K562 (cell line): ENCODE measurements at regions not wholly inside any gene's neighbourhood (a gene's known extent, or its start where the extent isn't known, plus 50 kb on each side); places are given as distances from the start of the nearest gene placed in this dataset.

Source experiments
- ATAC-seq: fragments of 200-7000 bp; cut with Tn5 transposase; 3 replicates; pipeline ENCODE4 v1.9.1; 2020; ENCODE audit warnings: moderate library complexity
- BruUV-seq: library from RNA; stranded (reverse); fragments of 400-500 nt; replicated peaks from 2 replicates; lab custom pipeline; 2021; lab: Mats Ljungman, UMichigan
- CTCF ChIA-PET: fragments of 300-600 bp; formaldehyde crosslinking; extraction: SDS; loops from one replicate; lab custom pipeline; 2021; ENCODE audit warnings: low intra/inter-chr PET ratio; lab: Yijun Ruan, JAX
- POLR2A ChIA-PET: fragments of 300-600, 350-650 bp; sonication (Branson Sonifier 250); formaldehyde crosslinking; extraction: SDS; loops from one replicate; lab custom pipeline; 2021; ENCODE audit warnings: antibody characterized with exemption, inconsistent platforms; lab: Yijun Ruan, JAX
- DNase-seq, 4 experiments: peaks; one replicate each; pipeline versions ENCODE4 v3.0.0 to v3.0.0-alpha.2; 2011 to 2018; ENCODE audit warnings: low spot score in 3 of 4, mixed read lengths in 3 of 4; ENCODE audit errors: extremely low read depth in 1 of 4
- FAIRE-seq: peaks from 2 replicates; lab custom pipeline; 2011; peaks lifted over from hg19 to GRCh38; lab: Jason Lieb, UNC
- H2AFZ ChIP-seq: 2 replicates; pipeline ENCODE4 v1.6.0; 2011; ENCODE audit warnings: low read depth, low read length, control low read depth, inconsistent platforms
- H3K27ac ChIP-seq: fragments of 200-600 bp; 3 replicates; pipeline ENCODE4 v1.8.0; 2011; ENCODE audit warnings: low read depth, mild to moderate bottlenecking, control low read depth, inconsistent platforms, low read length, moderate library complexity, mixed read lengths; ENCODE audit errors: extremely low read depth
- H3K27me3 ChIP-seq, 2 experiments: fragments of 300-600 bp in 1 of 2; 2 replicates in 1 of 2; 3 replicates in 1 of 2; pipeline versions ENCODE4 v1.6.0 to v1.8.0; 2011; ENCODE audit warnings: inconsistent platforms in 2 of 2, low read length in 2 of 2, mild to moderate bottlenecking in 1 of 2, mixed read lengths in 1 of 2, moderate library complexity in 1 of 2; ENCODE audit not compliant: control insufficient read depth in 2 of 2, insufficient read depth in 2 of 2
- H3K36me3 ChIP-seq: fragments of 300-600 bp; 3 replicates; pipeline ENCODE4 v1.8.0; 2011; ENCODE audit warnings: mild to moderate bottlenecking, low read length, inconsistent platforms; ENCODE audit not compliant: control insufficient read depth, insufficient read depth
- H3K4me1 ChIP-seq, 2 experiments: fragments of 200-600 bp in 1 of 2; replicated peaks in 1 of 2; 2 replicates in 1 of 2; 3 replicates in 1 of 2; pipeline versions ENCODE4 v1.5.1 to v1.8.0; 2011; ENCODE audit warnings: inconsistent platforms in 2 of 2, low read length in 2 of 2, mild to moderate bottlenecking in 1 of 2, mixed read lengths in 1 of 2, moderate library complexity in 1 of 2; ENCODE audit not compliant: control insufficient read depth in 2 of 2, insufficient read depth in 2 of 2
- H3K4me2 ChIP-seq: 2 replicates; pipeline ENCODE4 v1.6.1; 2011; ENCODE audit warnings: low read length, control low read depth, inconsistent platforms, mixed read lengths; ENCODE audit not compliant: insufficient read depth
- H3K4me3 ChIP-seq: fragments of 200-600 bp; sonication (generic), shearing (Covaris generic); 2 replicates; pipeline ENCODE4 v1.5.1; 2016; ENCODE audit warnings: control low read depth, inconsistent platforms
- H3K79me2 ChIP-seq: fragments of 200-600 bp; 3 replicates; pipeline ENCODE4 v1.8.0; 2011; ENCODE audit warnings: low read length, inconsistent platforms; ENCODE audit not compliant: control insufficient read depth, insufficient read depth
- H3K9ac ChIP-seq, 2 experiments: 2 replicates each; pipeline versions ENCODE4 v1.6.0 to v1.6.1; 2011; ENCODE audit warnings: low read depth in 2 of 2, low read length in 2 of 2, control low read depth in 1 of 2, inconsistent platforms in 1 of 2, mild to moderate bottlenecking in 1 of 2, mixed read lengths in 1 of 2; ENCODE audit not compliant: insufficient read depth in 1 of 2
- H3K9me1 ChIP-seq: one replicate; pipeline ENCODE4 v1.6.0; 2011; ENCODE audit warnings: inconsistent platforms, mild to moderate bottlenecking, low read length, moderate library complexity; ENCODE audit not compliant: control insufficient read depth, insufficient read depth
- H3K9me3 ChIP-seq: replicated peaks from 2 replicates; pipeline ENCODE4 v1.5.1; 2011; ENCODE audit warnings: low read depth, low read length, inconsistent platforms; ENCODE audit not compliant: control insufficient read depth, insufficient read depth
- H4K20me1 ChIP-seq: replicated peaks from 2 replicates; pipeline ENCODE4 v1.6.1; 2011; ENCODE audit warnings: low read length, inconsistent platforms, mixed read lengths; ENCODE audit not compliant: control insufficient read depth, insufficient read depth
- CBX3 ChIP-seq, 2 experiments: IDR thresholded peaks; 1 replicate in 1 of 2; 2 replicates in 1 of 2; pipeline ENCODE4 v1.6.1; 2012; ENCODE audit warnings: inconsistent platforms in 2 of 2, low read length in 2 of 2, borderline replicate concordance in 1 of 2, control low read depth in 1 of 2
- IRF1 ChIP-seq: sonication (generic); formaldehyde crosslinking; IDR thresholded peaks from 2 replicates; pipeline ENCODE4 v1.8.0; 2022; ENCODE audit warnings: missing genetic modification reagents, mild to moderate bottlenecking, borderline replicate concordance
- JUND ChIP-seq, 2 experiments: IDR thresholded peaks; 2 replicates in 1 of 2; 3 replicates in 1 of 2; pipeline ENCODE4 v1.6.1; 2011; ENCODE audit warnings: borderline replicate concordance in 2 of 2, low read depth in 2 of 2, low read length in 2 of 2, improper control_type of control experiment in 1 of 2, missing biosample characterization in 1 of 2, missing genetic modification characterization in 1 of 2, missing genetic modification reagents in 1 of 2
- PCBP1 ChIP-seq: fragments of 200-400 bp; formaldehyde crosslinking; IDR thresholded peaks from 2 replicates; pipeline ENCODE4 v1.6.1; 2018; ENCODE audit warnings: mild to moderate bottlenecking, low read depth, low read length; ENCODE audit not compliant: poor library complexity, severe bottlenecking
- ZBTB26 ChIP-seq: fragments of 450-650 bp; formaldehyde crosslinking; IDR thresholded peaks from 2 replicates; pipeline ENCODE4 v1.4.0; 2022; ENCODE audit warnings: missing genetic modification characterization
- ZBTB33 ChIP-seq: sonication (generic); formaldehyde crosslinking; IDR thresholded peaks from 2 replicates; pipeline ENCODE4 v1.8.1; 2023; ENCODE audit warnings: mild to moderate bottlenecking, missing genetic modification reagents
- ZNF174 ChIP-seq: fragments of 250-450 bp; sonication (Bioruptor Pico); IDR thresholded peaks from 2 replicates; pipeline ENCODE4 v1.4.0; 2020; ENCODE audit warnings: mild to moderate bottlenecking
- WGBS: fragments of 100-300 bp; shearing (Covaris generic); methylation state at CpG from one replicate; pipeline ENCODE4 v1.1.6; 2016; ENCODE audit warnings: low coverage, mixed read lengths; ENCODE audit not compliant: insufficient coverage; ENCODE audit errors: missing lambda C conversion rate; 5-methylcytosine and 5-hydroxymethylcytosine counted together
- in situ Hi-C: fragments of 300-500 bp; cut with MboI; formaldehyde crosslinking; loops from 4 replicates; pipeline ENCODE4 v1.15.0; 2018; ENCODE audit warnings: inconsistent platforms, mixed read lengths
- intact Hi-C: fragments of 100-400 bp; cut with micrococcal nuclease; formaldehyde crosslinking; loops from 2 replicates; pipeline ENCODE4 v1.14.2; 2022

GRCh38 chr13:112238436-112238995, 137.6 kb upstream of the SPACA7 start:
- peaks cover 0 to under 1% of the 10 kb centered on the region in 2 experiments; a peak in 2 of 5 replicates for H3K27me3 ChIP-seq
- no peak overlapping the region for H3K27ac ChIP-seq
- DNase-seq (no peak), FAIRE-seq (no peak), ATAC-seq (no peak)
- ChIA-PET CTCF (no interaction called here), POLR2A (no interaction called here)
- no TSS peak for BruUV-seq
- no peaks in the 10 kb centered on the region for H4K20me1 ChIP-seq
- WGBS: 3% methylated on average over 10 of the region's 18 CpGs
- intact Hi-C loops: no loop called here
- no peaks in the 10 kb centered on the region for H3K9me1 ChIP-seq
- in situ Hi-C loops: no loop called here
- no peaks in the 10 kb centered on the region for H3K4me1 ChIP-seq
- H3K4me2 ChIP-seq: no peak overlapping the region
- H3K36me3 ChIP-seq: no peaks in the 10 kb centered on the region
- no peaks in the 10 kb centered on the region for H3K9me3 ChIP-seq
- TF ChIP-seq ZNF174 (CRISPR knock-in tag) (no peak), JUND (IDR thresholded peaks at IDR 0.05; ENCODE audit: borderline replicate concordance, low read depth, low read length) (no peak), JUND (tag; IDR thresholded peaks at IDR 0.05; ENCODE audit: borderline replicate concordance, low read depth, low read length) (no peak), ZBTB26 (no peak), ZBTB33 (no peak), CBX3 (IDR thresholded peaks at IDR 0.05; ENCODE audit: borderline replicate concordance in 1 of 2, low read length in 2 of 2) (no peak), IRF1 (CRISPR knock-in tag) (no peak), PCBP1 (no peak)
- H3K79me2 ChIP-seq: no peaks in the 10 kb centered on the region
- no peak overlapping the region for H2AFZ ChIP-seq
- H3K4me3 ChIP-seq: no peak overlapping the region
- H3K9ac ChIP-seq: no peak overlapping the region
